ENCODE measurements at regions not wholly inside any gene's neighbourhood (a gene's known extent, or its start where the extent isn't known, plus 50 kb on each side); places are given as distances from the start of the nearest gene placed in this dataset.

GRCh38 chr5:1748271-1748670, 51.4 kb downstream of the MRPL36 start:
- POLR2A ChIA-PET, result no interaction called here
- CTCF ChIA-PET, result no interaction called here
- no peak overlapping the region for H3K4me3 ChIP-seq (ENCODE audit: low read depth, low read length)
- TF ChIP-seq, protein P1, sequence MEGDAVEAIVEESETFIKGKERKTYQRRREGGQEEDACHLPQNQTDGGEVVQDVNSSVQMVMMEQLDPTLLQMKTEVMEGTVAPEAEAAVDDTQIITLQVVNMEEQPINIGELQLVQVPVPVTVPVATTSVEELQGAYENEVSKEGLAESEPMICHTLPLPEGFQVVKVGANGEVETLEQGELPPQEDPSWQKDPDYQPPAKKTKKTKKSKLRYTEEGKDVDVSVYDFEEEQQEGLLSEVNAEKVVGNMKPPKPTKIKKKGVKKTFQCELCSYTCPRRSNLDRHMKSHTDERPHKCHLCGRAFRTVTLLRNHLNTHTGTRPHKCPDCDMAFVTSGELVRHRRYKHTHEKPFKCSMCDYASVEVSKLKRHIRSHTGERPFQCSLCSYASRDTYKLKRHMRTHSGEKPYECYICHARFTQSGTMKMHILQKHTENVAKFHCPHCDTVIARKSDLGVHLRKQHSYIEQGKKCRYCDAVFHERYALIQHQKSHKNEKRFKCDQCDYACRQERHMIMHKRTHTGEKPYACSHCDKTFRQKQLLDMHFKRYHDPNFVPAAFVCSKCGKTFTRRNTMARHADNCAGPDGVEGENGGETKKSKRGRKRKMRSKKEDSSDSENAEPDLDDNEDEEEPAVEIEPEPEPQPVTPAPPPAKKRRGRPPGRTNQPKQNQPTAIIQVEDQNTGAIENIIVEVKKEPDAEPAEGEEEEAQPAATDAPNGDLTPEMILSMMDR (IDR thresholded peaks at IDR 0.05; ENCODE audit: insufficient read depth, low read length, missing control alignments), result no peak
- DNase-seq (ENCODE audit: low read depth, low spot score), result no peak

GRCh38 chr5:1747803-1748085, 51.9 kb downstream of the MRPL36 start:
- ChIA-PET POLR2A (no interaction called here), CTCF (no interaction called here)

GRCh38 chr5:1747079-1747802, 52.4 kb downstream of the MRPL36 start:
- TF ChIP-seq, protein P1 (IDR thresholded peaks at IDR 0.05; ENCODE audit: insufficient read depth, low read length, missing control alignments), result no peak
- ChIA-PET POLR2A (no interaction called here), CTCF (no interaction called here)
- H3K4me3 ChIP-seq (ENCODE audit: low read depth, low read length), result no peak overlapping the region
- no peak for DNase-seq (ENCODE audit: low read depth, low spot score)

More at GRCh38 chr5:1747803-1748085, 51.9 kb downstream of the MRPL36 start:
- TF ChIP-seq, protein P1 (IDR thresholded peaks at IDR 0.05; ENCODE audit: insufficient read depth, low read length, missing control alignments), result no peak
- DNase-seq (ENCODE audit: low read depth, low spot score), result no peak
- no peak overlapping the region for H3K4me3 ChIP-seq (ENCODE audit: low read depth, low read length)

GRCh38 chr5:1746371-1747078, 53.1 kb downstream of the MRPL36 start:
- no peak overlapping the region for H3K4me3 ChIP-seq (ENCODE audit: low read depth, low read length)
- ChIA-PET POLR2A (no interaction called here), CTCF (no interaction called here)
- TF ChIP-seq, protein P1 (IDR thresholded peaks at IDR 0.05; ENCODE audit: insufficient read depth, low read length, missing control alignments), result no peak
- no peak for DNase-seq (ENCODE audit: low read depth, low spot score)

- no peak overlapping the region for H3K4me3 ChIP-seq (ENCODE audit: low read depth, low read length)
- no peak for DNase-seq (ENCODE audit: low read depth, low spot score)
- TF ChIP-seq, protein P1 (IDR thresholded peaks at IDR 0.05; ENCODE audit: insufficient read depth, low read length, missing control alignments), result no peak
- POLR2A ChIA-PET, result no interaction called here
- CTCF ChIA-PET, result no interaction called here
Observed at GRCh38 chr5:1745796-1746370, 53.8 kb downstream of the MRPL36 start.

GRCh38 chr5:1745123-1745795, 54.4 kb downstream of the MRPL36 start:
- TF ChIP-seq, protein P1 (IDR thresholded peaks at IDR 0.05; ENCODE audit: insufficient read depth, low read length, missing control alignments), result no peak
- ChIA-PET CTCF (no interaction called here), POLR2A (no interaction called here)
- DNase-seq (ENCODE audit: low read depth, low spot score), result no peak
- no peak overlapping the region for H3K4me3 ChIP-seq (ENCODE audit: low read depth, low read length)
